GM20000 (cell line): ENCODE measurements at regions not wholly inside any gene's neighbourhood (a gene's known extent, or its start where the extent isn't known, plus 50 kb on each side); places are given as distances from the start of the nearest gene placed in this dataset.

Experiments used
- DNase-seq: peaks from one replicate; pipeline ENCODE4 v3.0.0; 2012; ENCODE audit warnings: low spot score
- TF ChIP-seq, protein P1 (sequence below): IDR thresholded peaks from 2 replicates; pipeline ENCODE4 v1.5.1; 2012; ENCODE audit warnings: mild to moderate bottlenecking, control low read depth; ENCODE audit errors: extremely low read depth, missing control alignments

GRCh38 chr9:119432428-119432827, 63.2 kb upstream of the BRINP1 start:
- TF ChIP-seq, protein P1, sequence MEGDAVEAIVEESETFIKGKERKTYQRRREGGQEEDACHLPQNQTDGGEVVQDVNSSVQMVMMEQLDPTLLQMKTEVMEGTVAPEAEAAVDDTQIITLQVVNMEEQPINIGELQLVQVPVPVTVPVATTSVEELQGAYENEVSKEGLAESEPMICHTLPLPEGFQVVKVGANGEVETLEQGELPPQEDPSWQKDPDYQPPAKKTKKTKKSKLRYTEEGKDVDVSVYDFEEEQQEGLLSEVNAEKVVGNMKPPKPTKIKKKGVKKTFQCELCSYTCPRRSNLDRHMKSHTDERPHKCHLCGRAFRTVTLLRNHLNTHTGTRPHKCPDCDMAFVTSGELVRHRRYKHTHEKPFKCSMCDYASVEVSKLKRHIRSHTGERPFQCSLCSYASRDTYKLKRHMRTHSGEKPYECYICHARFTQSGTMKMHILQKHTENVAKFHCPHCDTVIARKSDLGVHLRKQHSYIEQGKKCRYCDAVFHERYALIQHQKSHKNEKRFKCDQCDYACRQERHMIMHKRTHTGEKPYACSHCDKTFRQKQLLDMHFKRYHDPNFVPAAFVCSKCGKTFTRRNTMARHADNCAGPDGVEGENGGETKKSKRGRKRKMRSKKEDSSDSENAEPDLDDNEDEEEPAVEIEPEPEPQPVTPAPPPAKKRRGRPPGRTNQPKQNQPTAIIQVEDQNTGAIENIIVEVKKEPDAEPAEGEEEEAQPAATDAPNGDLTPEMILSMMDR, result no peak
- DNase-seq, result no peak

DNA sequence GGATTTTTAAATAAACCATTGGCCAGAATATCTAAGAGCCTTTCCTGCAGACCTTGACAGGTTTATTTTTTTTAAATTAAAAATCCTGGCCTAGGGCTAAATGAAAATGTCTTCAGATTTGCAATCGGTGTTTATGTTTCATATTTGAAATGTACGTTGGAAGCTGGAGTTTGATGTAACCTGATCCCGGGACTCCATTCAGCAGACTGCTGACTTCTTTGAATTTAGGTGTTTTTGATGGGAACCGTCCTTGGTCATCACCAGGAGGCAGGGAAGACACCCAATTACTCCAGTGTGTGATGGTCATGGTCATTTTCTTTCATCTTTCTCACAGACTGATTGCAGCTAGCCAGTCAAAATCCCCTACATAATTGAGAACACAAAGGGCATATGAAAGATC, 60.1 kb upstream of the BRINP1 start:
- DNase-seq, result no peak
- TF ChIP-seq, protein P1, result no peak

DNA sequence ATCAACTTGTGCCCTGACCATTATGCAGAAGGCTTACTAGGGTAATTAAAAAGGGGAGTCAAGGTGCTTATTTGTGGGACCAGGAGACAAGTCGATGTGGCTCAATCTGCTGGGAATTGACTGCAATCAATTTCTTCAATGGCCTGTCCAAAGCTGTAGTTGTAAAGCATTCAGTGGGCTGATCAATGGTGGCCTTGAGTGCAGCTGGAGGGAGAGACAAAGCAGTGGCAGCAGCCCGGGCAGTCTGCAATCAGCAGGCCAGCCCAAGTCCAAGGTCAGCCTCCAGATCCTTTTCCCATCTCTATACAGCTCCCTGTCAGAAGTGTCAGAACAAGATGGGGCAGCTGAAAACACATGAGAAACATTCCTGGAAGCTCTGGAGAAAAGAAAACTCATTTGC, 51.0 kb upstream of the BRINP1 start:
- no peak for DNase-seq
- TF ChIP-seq, protein P1, result no peak
